Body of pancreas (tissue), 4 donors: ENCODE measurements at regions not wholly inside any gene's neighbourhood (a gene's known extent, or its start where the extent isn't known, plus 50 kb on each side); places are given as distances from the start of the nearest gene placed in this dataset.
"Not testable (repeated sequence)": the region's sequence is repeated elsewhere in the genome, so short reads cannot be mapped to it uniquely, and the experiment has no call there.

ENCODE experiments used
- CTCF ChIP-seq, 7 experiments: fragments of 450-650 bp in 4 of 7; fragments of 200-600 bp in 3 of 7; sonication (generic) in 3 of 7; IDR thresholded peaks; one replicate each; pipeline ENCODE4 v1.5.1; 2016 to 2019; ENCODE audit warnings: antibody characterized with exemption in 7 of 7
- POLR2A ChIP-seq, 3 donors: fragments of 450-650 bp; IDR thresholded peaks; one replicate each; pipeline ENCODE4 v1.6.1; 2016; ENCODE audit warnings: antibody characterized with exemption in 3 of 3, mild to moderate bottlenecking in 2 of 3

GRCh38 chr2:111355823-111356511 lies 235.3 kb downstream of the BCL2L11 start:
- not testable (repeated sequence) for TF ChIP-seq CTCF, POLR2A (IDR thresholded peaks at IDR 0.05)
